ENCODE measurements at regions not wholly inside any gene's neighbourhood (a gene's known extent, or its start where the extent isn't known, plus 50 kb on each side); places are given as distances from the start of the nearest gene placed in this dataset.

- no peak for TF ChIP-seq HMGXB4 (CRISPR knock-in tag; IDR thresholded peaks at IDR 0.05; ENCODE audit: borderline replicate concordance)
- no peak for TF ChIP-seq CTCF (IDR thresholded peaks at IDR 0.05)
Measured at GRCh38 chr15:69782139-69782658, 315.5 kb downstream of the TLE3 start.
